ENCODE measurements at regions not wholly inside any gene's neighbourhood (a gene's known extent, or its start where the extent isn't known, plus 50 kb on each side); places are given as distances from the start of the nearest gene placed in this dataset.

- TF ChIP-seq CTCF (conservative IDR thresholded peaks at IDR 0.05; ENCODE audit: low read depth, low read length): no peak
- TF ChIP-seq EZH2 (IDR thresholded peaks at IDR 0.05; ENCODE audit: borderline replicate concordance, low read depth, low read length, poor library complexity, severe bottlenecking): no peak
Observed at GRCh38 chr17:53721101-53721500, 101.6 kb upstream of the KIF2B start.

Measured in A673 (cell line).